RCC 7860 (cell line): ENCODE measurements at regions not wholly inside any gene's neighbourhood (a gene's known extent, or its start where the extent isn't known, plus 50 kb on each side); places are given as distances from the start of the nearest gene placed in this dataset.
"Not testable (repeated sequence)": the region's sequence is repeated elsewhere in the genome, so short reads cannot be mapped to it uniquely, and the experiment has no call there.

Source experiments
- DNase-seq: peaks from one replicate; pipeline ENCODE4 v3.0.0-alpha.2; 2015; ENCODE audit warnings: low spot score
- FAIRE-seq: peaks from 2 replicates; lab custom pipeline; 2012; peaks lifted over from hg19 to GRCh38; lab: Jason Lieb, UNC

GRCh38 chr10:3397846-3398245, 225.3 kb upstream of the PITRM1 start:
- no peak for DNase-seq
- FAIRE-seq, result no peak

- DNase-seq (peak; percentile 85), FAIRE-seq (peak; percentile 82)
Measured at GRCh38 chr10:3397231-3397630, 224.6 kb upstream of the PITRM1 start.

- FAIRE-seq (no peak), DNase-seq (no peak)
Measured at GRCh38 chr10:3396116-3396515, 223.5 kb upstream of the PITRM1 start.

- FAIRE-seq, result no peak
- no peak for DNase-seq
Measured at GRCh38 chr10:3395458-3395861, 222.9 kb upstream of the PITRM1 start.

- FAIRE-seq, result peak; percentile 49
Measured at GRCh38 chr10:3395041-3395440, 222.5 kb upstream of the PITRM1 start.

GRCh38 chr10:3393958-3394357, 221.4 kb upstream of the PITRM1 start:
- FAIRE-seq, result peak; percentile 97
- peak; percentile 69 for DNase-seq

More at GRCh38 chr10:3395041-3395440, 222.5 kb upstream of the PITRM1 start:
- peak; percentile 60 for DNase-seq

- DNase-seq (no peak), FAIRE-seq (no peak)
Measured at GRCh38 chr10:3391657-3392056, 219.1 kb upstream of the PITRM1 start.

- DNase-seq (no peak), FAIRE-seq (no peak)
Measured at GRCh38 chr10:3389130-3389529, 216.5 kb upstream of the PITRM1 start.

GRCh38 chr10:3385487-3385886, 212.9 kb upstream of the PITRM1 start:
- no peak for FAIRE-seq
- no peak for DNase-seq

GRCh38 chr10:3382092-3382491, 209.5 kb upstream of the PITRM1 start:
- FAIRE-seq (no peak), DNase-seq (no peak)

GRCh38 chr10:3380406-3381050, 207.9 kb upstream of the PITRM1 start:
- FAIRE-seq (no peak), DNase-seq (no peak)

- FAIRE-seq, result no peak
Measured at GRCh38 chr10:3376631-3377030, 204.0 kb upstream of the PITRM1 start.

GRCh38 chr10:3375505-3375904, 202.9 kb upstream of the PITRM1 start:
- no peak for DNase-seq
- no peak for FAIRE-seq

More at GRCh38 chr10:3376631-3377030, 204.0 kb upstream of the PITRM1 start:
- no peak for DNase-seq

- FAIRE-seq (no peak), DNase-seq (no peak)
Measured at GRCh38 chr10:3374914-3375313, 202.3 kb upstream of the PITRM1 start.

GRCh38 chr10:3373374-3374027, 200.9 kb upstream of the PITRM1 start:
- not testable (repeated sequence) for DNase-seq, FAIRE-seq

- DNase-seq (no peak), FAIRE-seq (no peak)
Measured at GRCh38 chr10:3372281-3372680, 199.7 kb upstream of the PITRM1 start.

GRCh38 chr10:3371624-3372023, 199.0 kb upstream of the PITRM1 start:
- DNase-seq, FAIRE-seq: not testable (repeated sequence)

GRCh38 chr10:3366735-3367405, 194.3 kb upstream of the PITRM1 start:
- DNase-seq (no peak), FAIRE-seq (peak; percentile 81)

GRCh38 chr10:3366043-3366442, 193.5 kb upstream of the PITRM1 start:
- DNase-seq (no peak), FAIRE-seq (no peak)

- FAIRE-seq (no peak), DNase-seq (no peak)
Measured at GRCh38 chr10:3365630-3366029, 193.0 kb upstream of the PITRM1 start.

- no peak for FAIRE-seq
- DNase-seq, result no peak
Measured at GRCh38 chr10:3364768-3365480, 192.3 kb upstream of the PITRM1 start.
